ENCODE measurements at regions not wholly inside any gene's neighbourhood (a gene's known extent, or its start where the extent isn't known, plus 50 kb on each side); places are given as distances from the start of the nearest gene placed in this dataset.
A peak's percentile ranks its signal among the peaks of the same experiment; 100 is the strongest.

DNA sequence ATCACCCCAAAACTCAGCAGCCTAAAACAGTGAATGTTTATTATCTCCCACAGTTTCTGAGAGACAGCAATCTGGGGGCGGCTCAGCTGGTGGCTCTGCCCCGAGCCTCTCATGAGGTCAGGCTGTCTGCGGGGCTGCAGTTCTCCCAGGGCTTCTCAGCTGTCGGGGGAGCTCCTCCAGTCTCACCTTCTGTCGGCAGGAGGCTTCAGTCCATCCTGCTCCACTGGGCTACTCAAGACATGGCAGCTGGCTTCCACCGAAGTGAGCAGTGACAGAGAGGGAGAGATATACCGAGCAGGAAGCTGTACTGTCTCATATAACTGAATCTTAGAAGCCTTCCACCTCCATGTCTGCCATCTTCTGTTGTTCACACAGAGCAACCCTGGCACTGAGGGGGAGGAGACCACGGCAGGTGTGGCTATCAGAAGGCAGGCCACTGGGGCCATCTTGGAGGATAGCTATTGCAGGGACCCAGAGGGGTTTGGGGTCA, 72.8 kb upstream of the ITGA11 start:
- peaks cover 9% of the 10 kb centered on the region for H3K27me3 Mint-ChIP-seq (ENCODE audit: low read depth)
- H3K36me3 Mint-ChIP-seq (ENCODE audit: low read depth) = no peaks in the 10 kb centered on the region
- H3K9me3 Mint-ChIP-seq = no peaks in the 10 kb centered on the region
- H3K4me3 Mint-ChIP-seq = peak overlapping the region; percentile 13
- DNase-seq (ENCODE audit: low spot score) = no peak
- no peaks in the 10 kb centered on the region for H3K4me1 Mint-ChIP-seq (ENCODE audit: low read depth)
- H3K27ac Mint-ChIP-seq = no peak overlapping the region

DNA sequence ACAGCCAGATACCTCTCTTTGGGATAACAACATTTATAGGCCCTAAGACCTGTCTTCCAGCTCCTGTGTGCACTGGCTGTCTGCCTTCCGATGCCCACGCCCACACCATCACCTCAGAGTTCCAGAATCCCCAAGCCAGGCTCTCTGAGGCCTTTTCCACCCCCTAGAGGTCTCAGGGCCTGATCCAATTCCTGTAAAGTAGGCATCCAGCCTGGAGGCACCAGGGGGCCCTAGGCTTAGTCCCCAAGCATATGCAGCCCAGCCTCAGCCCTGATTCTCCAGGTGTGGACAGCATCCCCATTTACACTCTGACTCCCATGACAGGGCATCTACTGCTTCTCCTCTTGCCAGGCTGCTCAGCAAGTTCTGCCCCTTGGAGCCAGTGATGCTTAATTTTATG, 72.7 kb upstream of the CORO2B start:
- Mint-ChIP-seq H3K4me1 (ENCODE audit: low read depth) (no peaks in the 10 kb centered on the region), H3K4me3 (no peak overlapping the region), H3K36me3 (ENCODE audit: low read depth) (no peaks in the 10 kb centered on the region), H3K9me3 (no peaks in the 10 kb centered on the region), H3K27me3 (ENCODE audit: low read depth) (peaks cover 9% of the 10 kb centered on the region), H3K27ac (no peak overlapping the region)
- no peak for DNase-seq (ENCODE audit: low spot score)

DNA sequence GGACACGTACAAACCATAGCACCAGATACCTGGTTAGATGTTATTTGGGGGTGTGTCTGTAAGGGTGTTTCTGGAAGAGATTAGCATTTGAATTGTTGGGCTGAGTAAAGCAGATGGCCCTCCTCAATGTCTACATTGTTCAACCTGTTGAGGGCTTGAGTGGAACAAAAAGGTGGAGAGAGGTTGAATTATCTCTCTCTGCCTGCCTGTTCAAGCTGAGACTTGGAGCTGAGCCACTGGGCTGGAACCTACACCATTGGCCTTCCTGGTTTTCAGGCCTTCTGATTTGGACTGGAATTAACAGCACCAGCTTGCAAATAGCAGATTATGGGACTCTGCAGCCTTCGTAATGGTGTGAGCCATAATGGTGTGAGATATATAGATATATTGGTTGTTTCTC, 71.3 kb upstream of the CORO2B start:
- Mint-ChIP-seq H3K27me3 (ENCODE audit: low read depth) (peaks cover 12% of the 10 kb centered on the region), H3K36me3 (ENCODE audit: low read depth) (no peaks in the 10 kb centered on the region), H3K27ac (no peak overlapping the region), H3K4me1 (ENCODE audit: low read depth) (no peaks in the 10 kb centered on the region), H3K4me3 (no peak overlapping the region), H3K9me3 (no peaks in the 10 kb centered on the region)
- DNase-seq (ENCODE audit: low spot score) = no peak

DNA sequence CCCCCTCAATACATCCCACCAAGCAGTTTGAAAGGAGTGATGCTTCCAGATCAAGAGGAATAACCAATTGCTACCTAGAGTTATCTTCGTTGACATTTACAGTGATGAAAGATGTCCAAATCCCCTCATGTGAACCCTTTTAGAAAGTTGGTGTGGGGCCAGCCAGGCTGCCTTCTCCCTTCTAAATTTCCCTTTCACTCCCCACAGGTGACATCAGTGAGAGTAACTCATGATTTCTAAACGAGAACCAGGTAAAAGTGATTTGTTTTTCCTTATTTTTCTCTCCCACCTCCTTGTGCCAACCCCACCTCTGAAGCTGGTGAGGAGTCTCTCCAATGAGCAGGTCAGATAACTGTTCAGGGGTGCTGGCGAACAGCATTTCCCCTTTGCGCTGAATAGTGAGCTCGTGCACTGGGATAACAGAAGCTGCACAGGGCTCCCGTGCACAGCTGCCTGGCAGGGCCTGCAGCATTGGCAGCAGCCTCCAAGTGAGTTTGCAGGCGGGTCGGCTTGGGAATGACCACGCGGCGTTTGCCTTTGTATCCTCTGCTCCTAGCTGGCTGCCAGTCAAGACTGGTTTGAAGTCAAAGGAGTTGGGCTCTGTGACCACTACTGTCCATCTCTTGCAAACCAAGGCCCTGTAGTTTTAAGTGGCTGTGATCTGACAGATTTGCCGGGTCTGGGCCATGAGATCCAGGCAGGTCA, 70.2 kb upstream of the CORO2B start:
- H3K4me1 Mint-ChIP-seq (ENCODE audit: low read depth) = no peaks in the 10 kb centered on the region
- no peak for DNase-seq (ENCODE audit: low spot score)
- peaks cover 14% of the 10 kb centered on the region for H3K27me3 Mint-ChIP-seq (ENCODE audit: low read depth)
- H3K27ac Mint-ChIP-seq = no peak overlapping the region
- H3K9me3 Mint-ChIP-seq = peaks cover 6% of the 10 kb centered on the region
- no peak overlapping the region for H3K4me3 Mint-ChIP-seq
- H3K36me3 Mint-ChIP-seq (ENCODE audit: low read depth) = no peaks in the 10 kb centered on the region

DNA sequence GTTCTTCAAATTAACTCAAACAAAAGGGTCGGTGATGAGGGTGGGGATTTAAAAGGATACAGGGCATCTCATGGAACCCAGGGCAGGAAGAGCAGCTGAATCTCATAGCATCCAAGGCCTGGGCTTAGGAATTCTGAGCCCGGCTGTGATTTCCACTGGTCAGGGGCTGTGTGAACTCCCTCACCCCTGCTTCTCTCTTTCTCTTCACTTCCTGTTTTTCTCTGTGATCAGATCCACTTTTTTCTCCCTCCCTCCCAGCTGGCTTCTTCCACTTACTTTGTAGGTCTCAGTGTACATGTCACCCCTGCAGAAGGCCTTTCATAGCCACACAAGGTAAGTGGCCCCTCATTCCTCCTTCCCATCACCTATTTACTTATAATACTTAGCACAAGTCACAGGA, 68.2 kb upstream of the CORO2B start:
- Mint-ChIP-seq H3K36me3 (ENCODE audit: low read depth) (no peaks in the 10 kb centered on the region), H3K4me1 (ENCODE audit: low read depth) (no peaks in the 10 kb centered on the region), H3K4me3 (no peak overlapping the region), H3K27ac (no peak overlapping the region), H3K9me3 (peaks cover 8% of the 10 kb centered on the region), H3K27me3 (ENCODE audit: low read depth) (peaks cover 14% of the 10 kb centered on the region)
- DNase-seq (ENCODE audit: low spot score) = peak; percentile 0

DNA sequence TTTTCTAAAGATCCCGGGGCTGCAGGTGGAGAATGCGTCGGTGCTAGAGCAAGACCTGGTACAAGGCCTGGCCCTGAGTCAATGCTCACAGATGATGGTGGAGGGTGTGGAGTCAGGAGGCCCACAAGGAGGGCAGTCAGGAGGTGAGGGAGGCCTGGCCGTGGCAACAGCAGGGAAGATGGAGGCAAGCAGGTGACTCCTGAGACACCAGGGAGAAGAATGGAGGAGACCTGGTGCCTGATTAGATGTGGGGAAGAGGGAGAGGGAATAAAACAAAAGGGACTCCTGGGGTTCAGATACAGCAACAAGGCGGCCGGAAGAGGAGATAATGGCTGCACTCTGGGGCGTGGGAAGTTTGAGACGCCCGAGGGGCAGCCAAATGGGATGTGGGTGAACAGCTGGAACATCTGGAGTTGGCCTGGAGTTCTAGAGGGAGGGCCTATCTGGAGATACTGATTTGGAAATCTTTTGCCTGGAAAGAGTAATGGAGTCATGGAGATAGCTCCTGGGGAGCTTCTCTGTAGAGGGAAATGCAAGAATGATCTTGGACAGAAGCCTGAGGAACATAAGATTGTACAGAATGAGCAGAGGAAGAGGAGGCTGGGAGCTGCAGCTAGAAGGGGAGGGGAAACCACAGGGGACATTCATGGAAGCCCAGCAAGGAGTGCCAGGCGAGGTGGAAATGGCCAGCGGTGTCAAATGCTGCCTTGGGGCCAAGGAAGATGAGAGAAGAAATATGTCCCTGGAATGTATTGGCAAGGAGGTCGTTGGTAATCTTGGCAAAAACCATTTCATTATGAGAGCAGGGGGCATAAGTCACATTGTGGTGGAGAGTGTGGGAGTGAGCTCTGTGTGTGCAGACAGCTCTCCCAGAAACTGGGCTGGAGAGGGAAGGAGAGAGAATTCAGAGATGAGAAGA, 67.5 kb upstream of the CORO2B start:
- H3K27ac Mint-ChIP-seq = no peak overlapping the region
- H3K36me3 Mint-ChIP-seq (ENCODE audit: low read depth) = no peaks in the 10 kb centered on the region
- peaks cover 14% of the 10 kb centered on the region for H3K27me3 Mint-ChIP-seq (ENCODE audit: low read depth)
- no peaks in the 10 kb centered on the region for H3K4me1 Mint-ChIP-seq (ENCODE audit: low read depth)
- DNase-seq (ENCODE audit: low spot score) = no peak
- H3K4me3 Mint-ChIP-seq = no peak overlapping the region
- peaks cover 8% of the 10 kb centered on the region for H3K9me3 Mint-ChIP-seq

DNA sequence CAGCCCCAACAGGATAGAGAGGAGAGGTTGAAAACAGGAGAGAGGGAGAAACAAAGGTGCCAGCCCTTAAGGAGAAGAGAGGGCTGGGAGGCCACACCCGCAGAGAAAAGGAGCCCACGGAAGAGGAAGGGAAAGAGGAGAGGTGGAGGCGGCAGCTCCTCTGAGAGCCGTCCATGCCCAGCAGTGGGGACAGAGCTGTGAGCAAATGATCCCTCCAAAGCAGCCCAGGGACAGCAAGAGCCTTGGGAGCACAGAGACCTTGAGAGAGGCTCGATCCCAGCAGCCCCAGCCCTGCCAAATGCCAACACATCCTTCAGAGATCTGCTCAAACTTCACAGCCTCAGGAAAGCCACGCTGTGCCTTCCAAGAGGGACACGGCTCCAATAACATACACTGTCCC, 66.7 kb upstream of the CORO2B start:
- H3K27ac Mint-ChIP-seq = no peak overlapping the region
- H3K27me3 Mint-ChIP-seq (ENCODE audit: low read depth) = peaks cover 9% of the 10 kb centered on the region
- no peak for DNase-seq (ENCODE audit: low spot score)
- H3K36me3 Mint-ChIP-seq (ENCODE audit: low read depth) = no peaks in the 10 kb centered on the region
- H3K9me3 Mint-ChIP-seq = peaks cover 8% of the 10 kb centered on the region
- no peaks in the 10 kb centered on the region for H3K4me1 Mint-ChIP-seq (ENCODE audit: low read depth)
- no peak overlapping the region for H3K4me3 Mint-ChIP-seq

DNA sequence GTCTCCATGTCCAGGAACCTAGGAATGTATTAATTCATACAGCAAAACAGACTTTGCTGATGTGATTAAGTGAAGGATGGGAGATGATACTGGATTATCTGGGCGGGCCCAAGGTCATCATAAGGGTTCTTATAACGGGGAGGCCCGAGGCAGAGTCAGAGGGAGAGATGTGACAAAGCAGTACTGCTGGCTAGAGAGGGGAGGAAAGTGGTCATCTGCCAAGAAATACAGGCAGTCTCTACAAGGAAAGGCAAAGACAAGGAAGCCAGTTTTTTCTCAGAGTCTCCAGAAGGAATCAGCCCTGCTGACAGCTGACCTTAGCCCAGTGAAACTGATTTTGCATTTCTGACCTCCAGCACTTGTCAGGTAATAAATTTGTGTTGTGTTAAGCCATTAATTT, 66.2 kb upstream of the CORO2B start:
- no peaks in the 10 kb centered on the region for H3K4me1 Mint-ChIP-seq (ENCODE audit: low read depth)
- H3K27ac Mint-ChIP-seq = no peak overlapping the region
- H3K4me3 Mint-ChIP-seq = no peak overlapping the region
- H3K27me3 Mint-ChIP-seq (ENCODE audit: low read depth) = peaks cover 6% of the 10 kb centered on the region
- DNase-seq (ENCODE audit: low spot score) = no peak
- no peaks in the 10 kb centered on the region for H3K36me3 Mint-ChIP-seq (ENCODE audit: low read depth)
- H3K9me3 Mint-ChIP-seq = peaks cover 8% of the 10 kb centered on the region

DNA sequence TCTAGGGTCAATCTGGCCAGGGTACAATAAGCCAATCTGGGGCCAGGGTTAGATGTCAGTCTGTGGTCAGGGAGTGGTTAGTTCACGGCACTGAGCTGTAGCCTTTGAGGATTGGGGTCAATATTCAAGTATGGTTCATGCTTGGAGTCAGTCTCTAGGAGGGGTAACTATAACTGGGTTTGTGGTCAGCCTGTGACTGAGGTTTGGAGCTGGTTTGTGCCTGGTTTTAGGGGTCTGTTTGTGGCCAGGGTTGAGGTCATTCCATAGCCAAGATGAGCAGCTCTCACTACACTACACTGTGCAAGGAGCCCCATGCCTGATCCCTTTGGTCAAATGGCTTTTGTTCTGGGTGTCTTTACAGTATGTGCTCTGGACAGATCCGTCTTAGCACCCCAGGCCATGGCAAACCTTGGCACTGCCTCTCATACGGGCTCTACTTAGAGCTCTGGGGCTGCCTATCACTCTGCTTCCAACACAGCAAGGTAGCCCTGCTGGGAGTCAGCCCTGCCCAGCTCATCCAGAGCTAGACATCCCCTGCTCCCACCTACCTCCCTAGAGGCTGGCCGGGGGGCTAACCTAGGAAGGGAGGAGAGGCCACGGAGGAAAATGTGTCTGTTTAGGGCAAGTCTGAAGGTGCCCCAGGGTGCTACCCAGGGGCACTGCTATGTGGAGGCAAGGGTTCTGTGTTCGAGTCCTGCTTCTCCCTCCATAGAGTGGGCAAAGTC, 63.3 kb upstream of the CORO2B start:
- H3K27me3 Mint-ChIP-seq (ENCODE audit: low read depth) = peaks cover 19% of the 10 kb centered on the region
- H3K36me3 Mint-ChIP-seq (ENCODE audit: low read depth) = no peaks in the 10 kb centered on the region
- no peak overlapping the region for H3K4me3 Mint-ChIP-seq

DNA sequence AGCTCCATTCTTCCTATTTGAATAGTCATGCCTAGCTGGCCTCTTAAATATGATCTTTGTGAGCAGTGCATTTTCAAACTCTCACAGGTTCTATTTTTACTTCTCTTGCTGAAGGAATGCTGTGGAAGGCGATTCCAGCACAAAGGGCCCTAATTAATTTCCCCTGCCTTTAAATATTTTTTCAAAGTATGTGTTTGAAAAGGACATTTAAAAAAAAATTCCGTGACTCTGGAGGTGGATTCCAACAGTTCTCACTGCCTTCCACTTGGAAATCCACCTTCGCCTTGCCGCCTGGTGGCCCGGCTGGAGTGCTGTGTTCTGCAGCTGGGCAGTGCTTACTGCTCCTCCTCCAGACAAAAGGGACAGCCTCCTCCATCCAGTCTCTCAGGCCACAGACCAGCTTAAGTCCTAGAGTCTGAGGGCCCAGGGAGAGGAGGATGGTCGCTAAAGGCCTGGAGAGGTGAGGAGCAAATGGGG, 61.5 kb upstream of the CORO2B start:
- DNase-seq (ENCODE audit: low spot score) = no peak
- no peak overlapping the region for H3K27ac Mint-ChIP-seq
- H3K27me3 Mint-ChIP-seq (ENCODE audit: low read depth) = peaks cover 26% of the 10 kb centered on the region

More for the DNA sequence above, 63.3 kb upstream of the CORO2B start:
- no peak for DNase-seq (ENCODE audit: low spot score)
- Mint-ChIP-seq H3K4me1 (ENCODE audit: low read depth) (peaks cover 2% of the 10 kb centered on the region), H3K9me3 (peaks cover 8% of the 10 kb centered on the region), H3K27ac (no peak overlapping the region)

DNA sequence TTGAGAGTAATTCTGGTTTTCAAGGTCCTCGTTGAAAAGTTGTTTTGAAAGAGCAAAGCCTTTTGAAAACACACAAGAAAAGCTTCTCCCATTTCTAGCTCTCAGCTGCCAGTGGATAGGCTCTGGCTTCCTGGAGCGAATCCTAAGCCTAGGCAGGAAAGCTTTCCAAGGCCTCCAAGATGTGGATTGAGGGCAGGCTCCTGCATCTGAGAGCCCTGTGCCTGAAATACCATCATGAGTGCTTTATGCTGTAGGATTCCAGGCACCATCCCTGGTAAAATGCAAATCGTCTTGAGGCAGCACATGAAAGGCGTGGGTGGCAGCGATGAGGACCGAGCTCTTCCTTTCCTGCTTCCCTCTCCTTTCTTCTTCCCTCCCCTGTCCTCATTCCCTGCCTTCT, 60.7 kb upstream of the CORO2B start:
- no peak overlapping the region for H3K4me3 Mint-ChIP-seq
- peaks cover 2% of the 10 kb centered on the region for H3K4me1 Mint-ChIP-seq (ENCODE audit: low read depth)
- H3K27me3 Mint-ChIP-seq (ENCODE audit: low read depth) = peaks cover 31% of the 10 kb centered on the region
- peaks cover 7% of the 10 kb centered on the region for H3K9me3 Mint-ChIP-seq
- H3K36me3 Mint-ChIP-seq (ENCODE audit: low read depth) = no peaks in the 10 kb centered on the region
- no peak overlapping the region for H3K27ac Mint-ChIP-seq
- no peak for DNase-seq (ENCODE audit: low spot score)

More for the DNA sequence above, 61.5 kb upstream of the CORO2B start:
- no peaks in the 10 kb centered on the region for H3K36me3 Mint-ChIP-seq (ENCODE audit: low read depth)
- peaks cover 8% of the 10 kb centered on the region for H3K9me3 Mint-ChIP-seq
- peaks cover 2% of the 10 kb centered on the region for H3K4me1 Mint-ChIP-seq (ENCODE audit: low read depth)
- H3K4me3 Mint-ChIP-seq = no peak overlapping the region

DNA sequence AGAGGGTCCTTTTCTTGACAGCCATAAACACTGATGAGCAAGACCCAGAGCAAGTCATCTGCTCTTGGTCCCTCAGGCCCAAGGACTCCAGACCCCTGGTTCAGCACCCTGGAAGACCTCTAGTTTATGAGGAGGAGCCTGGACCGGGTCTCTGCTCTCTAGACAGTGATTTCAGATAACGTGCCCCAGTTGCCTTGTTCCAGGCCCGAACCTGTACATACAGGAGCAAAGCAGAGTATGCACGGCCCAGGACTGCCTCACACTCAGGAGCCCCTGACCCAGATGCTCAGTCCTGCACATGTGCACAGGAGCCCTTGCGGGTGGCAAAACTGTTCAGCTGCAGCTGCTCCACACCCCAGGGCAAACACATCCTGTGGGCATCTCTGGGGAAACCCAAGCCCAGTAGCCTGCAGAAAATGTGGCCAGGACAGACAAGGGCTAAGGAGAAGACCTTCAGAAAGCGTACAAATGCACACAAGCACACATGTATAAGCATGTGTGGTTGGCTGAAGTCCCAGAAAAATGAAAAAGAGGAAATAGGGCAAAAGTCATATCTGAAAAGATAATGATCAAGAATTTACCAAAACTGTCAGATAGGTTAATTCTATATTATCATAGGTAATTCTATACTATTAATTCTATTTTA, 59.9 kb upstream of the CORO2B start:
- Mint-ChIP-seq H3K27ac (no peak overlapping the region), H3K4me3 (no peak overlapping the region), H3K9me3 (no peaks in the 10 kb centered on the region), H3K36me3 (ENCODE audit: low read depth) (no peaks in the 10 kb centered on the region), H3K27me3 (ENCODE audit: low read depth) (peaks cover 37% of the 10 kb centered on the region), H3K4me1 (ENCODE audit: low read depth) (peaks cover 2% of the 10 kb centered on the region)
- DNase-seq (ENCODE audit: low spot score) = no peak

DNA sequence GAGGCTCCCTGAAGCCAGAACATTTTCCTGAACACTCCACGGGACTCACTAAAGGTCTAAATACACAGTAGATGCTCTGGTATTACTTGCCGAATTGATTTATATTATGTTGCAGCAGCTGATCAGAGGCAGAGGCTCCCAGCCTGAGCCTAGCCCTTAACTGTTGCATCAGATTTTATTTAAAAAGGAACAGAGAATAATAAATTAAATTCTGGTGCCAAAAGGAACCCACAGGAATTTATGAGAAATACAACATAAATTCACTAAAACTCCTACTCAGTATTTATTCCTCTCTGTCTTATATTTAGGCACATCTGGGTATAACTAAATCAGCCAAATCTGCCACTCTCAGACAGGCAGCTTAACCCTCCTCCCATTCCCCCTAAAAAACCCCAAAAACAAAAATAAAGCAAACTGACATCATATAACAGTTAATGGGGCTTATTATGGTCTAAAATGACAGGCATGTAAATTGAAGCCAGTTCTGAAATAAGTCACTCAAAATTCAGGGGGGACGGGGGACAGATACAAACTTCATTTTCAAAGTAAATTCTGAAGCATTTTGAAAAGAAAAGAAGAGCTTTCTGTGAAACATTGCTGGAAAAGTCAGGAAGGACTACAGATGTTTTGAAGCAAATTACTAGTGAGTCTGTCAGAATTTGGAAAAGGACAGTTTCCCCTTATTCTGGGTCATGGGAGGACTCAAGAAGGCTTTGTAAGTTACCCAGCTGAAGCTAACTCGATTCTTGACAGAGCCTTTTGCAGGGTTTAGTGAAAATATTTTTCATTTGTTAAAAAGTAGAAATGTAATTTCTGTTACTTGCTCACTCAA, 53.8 kb upstream of the CORO2B start:
- peaks cover 23% of the 10 kb centered on the region for H3K4me1 Mint-ChIP-seq (ENCODE audit: low read depth)
- peaks cover 49% of the 10 kb centered on the region for H3K27me3 Mint-ChIP-seq (ENCODE audit: low read depth)
- no peak overlapping the region for H3K27ac Mint-ChIP-seq
- no peaks in the 10 kb centered on the region for H3K36me3 Mint-ChIP-seq (ENCODE audit: low read depth)
- H3K4me3 Mint-ChIP-seq = no peak overlapping the region
- DNase-seq (ENCODE audit: low spot score) = no peak
- H3K9me3 Mint-ChIP-seq = no peaks in the 10 kb centered on the region

Data from T-helper 2 cell treated with Interferon-gamma antibody and Interleukin-4, amounts not matched to agents 5 μg/mL and 100 μg/mL, for 36 hours (primary cell).